NCI-H2029 (cell line): ENCODE measurements at regions not wholly inside any gene's neighbourhood (a gene's known extent, or its start where the extent isn't known, plus 50 kb on each side); places are given as distances from the start of the nearest gene placed in this dataset.

Experiments used
- DNase-seq: peaks from one replicate; lab custom pipeline; 2025; lab: John Stamatoyannopoulos, UW

- DNase-seq = no peak
Measured at GRCh38 chr16:64019339-64019738, 1102.5 kb downstream of the CDH11 start.

- no peak for DNase-seq
Measured at GRCh38 chr16:64017796-64018195, 1104.1 kb downstream of the CDH11 start.

- DNase-seq = no peak
Measured at GRCh38 chr16:64013856-64014255, 1108.0 kb downstream of the CDH11 start.

- DNase-seq = no peak
Measured at GRCh38 chr16:64012166-64012565, 1109.7 kb downstream of the CDH11 start.

GRCh38 chr16:64011650-64012049, 1110.2 kb downstream of the CDH11 start:
- no peak for DNase-seq

- DNase-seq = no peak
Measured at GRCh38 chr16:64008131-64008530, 1113.7 kb downstream of the CDH11 start.

- DNase-seq = no peak
Measured at GRCh38 chr16:64004116-64004515, 1117.7 kb downstream of the CDH11 start.

GRCh38 chr16:63995025-63995424, 1126.8 kb downstream of the CDH11 start:
- DNase-seq = no peak

GRCh38 chr16:63983401-63983800, 1138.5 kb downstream of the CDH11 start:
- no peak for DNase-seq

GRCh38 chr16:63982741-63983140, 1139.1 kb downstream of the CDH11 start:
- DNase-seq = no peak

GRCh38 chr16:63982110-63982509, 1139.8 kb downstream of the CDH11 start:
- no peak for DNase-seq

- DNase-seq = no peak
Measured at GRCh38 chr16:63981639-63982038, 1140.2 kb downstream of the CDH11 start.

GRCh38 chr16:63980763-63981162, 1141.1 kb downstream of the CDH11 start:
- DNase-seq = no peak

GRCh38 chr16:63978240-63978639, 1143.6 kb downstream of the CDH11 start:
- no peak for DNase-seq

- no peak for DNase-seq
Measured at GRCh38 chr16:63976345-63976744, 1145.5 kb downstream of the CDH11 start.

GRCh38 chr16:63975669-63976068, 1146.2 kb downstream of the CDH11 start:
- no peak for DNase-seq

GRCh38 chr16:63967966-63968365, 1153.9 kb downstream of the CDH11 start:
- no peak for DNase-seq

- DNase-seq = no peak
Measured at GRCh38 chr16:63960321-63960720, 1161.5 kb downstream of the CDH11 start.

- DNase-seq = no peak
Measured at GRCh38 chr16:63947022-63947421, 1174.8 kb downstream of the CDH11 start.

- DNase-seq = no peak
Measured at GRCh38 chr16:63945806-63946205, 1176.1 kb downstream of the CDH11 start.

- no peak for DNase-seq
Measured at GRCh38 chr16:63943566-63943965, 1178.3 kb downstream of the CDH11 start.

- DNase-seq = no peak
Measured at GRCh38 chr16:63938661-63939060, 1183.2 kb downstream of the CDH11 start.

GRCh38 chr16:63933841-63934240, 1188.0 kb downstream of the CDH11 start:
- DNase-seq = no peak

- DNase-seq = no peak
Measured at GRCh38 chr16:63928421-63928820, 1193.4 kb downstream of the CDH11 start.

- no peak for DNase-seq
Measured at GRCh38 chr16:63925221-63925620, 1196.6 kb downstream of the CDH11 start.
